H1 (cell line): ENCODE measurements at regions not wholly inside any gene's neighbourhood (a gene's known extent, or its start where the extent isn't known, plus 50 kb on each side); places are given as distances from the start of the nearest gene placed in this dataset.

Experiments used
- BRCA1 ChIP-seq: IDR thresholded peaks from 2 replicates; pipeline ENCODE4 v1.6.1; 2012; ENCODE audit warnings: low read depth, low read length, improper control_type of control experiment
- CREB1 ChIP-seq: IDR thresholded peaks from 2 replicates; pipeline ENCODE4 v1.6.1; 2012; ENCODE audit warnings: inconsistent platforms
- CTBP2 ChIP-seq: IDR thresholded peaks from 2 replicates; pipeline ENCODE4 v1.7.0; 2011; ENCODE audit warnings: borderline replicate concordance, mild to moderate bottlenecking, moderate library complexity, mixed read lengths, low read length; ENCODE audit not compliant: insufficient read depth, insufficient read length
- GTF2F1 ChIP-seq: IDR thresholded peaks from 2 replicates; pipeline ENCODE4 v1.6.1; 2012; ENCODE audit warnings: low read depth, low read length, improper control_type of control experiment, borderline replicate concordance
- HDAC2 ChIP-seq, 2 experiments: fragments of 300-600 bp in 1 of 2; sonication (generic) in 1 of 2; IDR thresholded peaks; 2 replicates each; pipeline ENCODE4 v1.6.1; 2011 to 2012; ENCODE audit warnings: low read depth in 2 of 2, low read length in 2 of 2, mild to moderate bottlenecking in 2 of 2, moderate library complexity in 2 of 2, borderline replicate concordance in 1 of 2, inconsistent platforms in 1 of 2
- HDAC6 ChIP-seq: IDR thresholded peaks from one replicate; pipeline ENCODE4 v1.7.1; 2012; ENCODE audit warnings: low read depth, mild to moderate bottlenecking, inconsistent platforms, low read length, moderate library complexity
- NANOG ChIP-seq: IDR thresholded peaks from 2 replicates; pipeline ENCODE4 v1.6.1; 2011; ENCODE audit warnings: low read length, low read depth, mild to moderate bottlenecking, inconsistent platforms; ENCODE audit not compliant: insufficient read depth, poor library complexity, severe bottlenecking
- PHF8 ChIP-seq: fragments of 200-600 bp; sonication (generic); conservative IDR thresholded peaks from 2 replicates; pipeline ENCODE4 v1.7.1; 2012; ENCODE audit warnings: low read depth, mild to moderate bottlenecking, inconsistent platforms, low read length, moderate library complexity
- RAD21 ChIP-seq, 2 experiments: IDR thresholded peaks in 1 of 2; conservative IDR thresholded peaks in 1 of 2; 2 replicates each; pipeline ENCODE4 v1.6.1; 2011; ENCODE audit warnings: low read depth in 2 of 2, low read length in 2 of 2, improper control_type of control experiment in 1 of 2, inconsistent platforms in 1 of 2, mild to moderate bottlenecking in 1 of 2, moderate library complexity in 1 of 2
- RFX5 ChIP-seq: IDR thresholded peaks from 2 replicates; pipeline ENCODE4 v1.6.1; 2011; ENCODE audit warnings: low read depth, low read length, improper control_type of control experiment, borderline replicate concordance
- SIX5 ChIP-seq: IDR thresholded peaks from 2 replicates; pipeline ENCODE4 v1.6.1; 2011; ENCODE audit warnings: mild to moderate bottlenecking, low read depth, low read length
- SP1 ChIP-seq: IDR thresholded peaks from 2 replicates; pipeline ENCODE4 v1.6.1; 2011; ENCODE audit warnings: low read depth, low read length
- TBP ChIP-seq: IDR thresholded peaks from 2 replicates; pipeline ENCODE4 v1.6.1; 2011; ENCODE audit warnings: low read depth, low read length, improper control_type of control experiment
- YY1 ChIP-seq: IDR thresholded peaks from 2 replicates; pipeline ENCODE4 v1.6.1; 2011; ENCODE audit warnings: low read depth, mild to moderate bottlenecking, low read length
- TF ChIP-seq, protein P1 (sequence below): IDR thresholded peaks from 2 replicates; pipeline ENCODE4 v1.6.1; 2012; ENCODE audit warnings: inconsistent platforms

DNA sequence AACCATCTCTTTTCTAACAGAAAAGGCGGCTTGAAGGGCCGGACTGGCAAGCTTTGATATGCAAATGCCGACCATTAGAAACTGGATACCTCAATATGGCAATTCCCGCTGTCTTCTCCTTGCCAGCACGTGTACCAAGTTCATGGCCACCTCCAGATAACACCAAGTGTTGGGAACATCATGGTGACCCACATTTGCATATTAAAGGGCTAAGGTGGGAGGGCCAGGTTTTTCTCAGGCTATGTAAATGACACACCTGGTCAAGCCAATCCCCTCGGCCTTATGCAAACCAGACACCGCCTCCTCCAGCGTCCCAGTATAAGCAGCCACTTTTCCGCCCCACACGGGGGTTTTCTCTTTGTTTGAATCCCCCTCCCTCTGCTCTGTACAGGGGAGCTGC is 110.7 kb downstream of the DACT2 start (continued):
- no peak for TF ChIP-seq CREB1
- no peak for TF ChIP-seq GTF2F1
- no peak for TF ChIP-seq BRCA1
- peak; percentile 80 for TF ChIP-seq NANOG
- TF ChIP-seq CTBP2, result no peak
- TF ChIP-seq HDAC6, result no peak
- 0 out of 2 replicates have a peak, but pooled peaks have one; percentile 16 for TF ChIP-seq SIX5
- TF ChIP-seq RAD21 (IDR thresholded peaks at IDR 0.05 in 1 of 2, conservative IDR thresholded peaks at IDR 0.05 in 1 of 2; ENCODE audit: low read depth in 2 of 2, low read length in 2 of 2), result no peak
- no peak for TF ChIP-seq PHF8
- TF ChIP-seq HDAC2 (IDR thresholded peaks at IDR 0.05; ENCODE audit: borderline replicate concordance in 1 of 2, low read depth in 2 of 2, low read length in 2 of 2), result peak in 1 of 2 experiments; percentile 37; a peak in 1 of 4 replicates
- TF ChIP-seq YY1, result peak; percentile 58; the same call in 1 of the 2 replicates
- peak; percentile 58; the same call in 1 of the 2 replicates for TF ChIP-seq SP1
- no peak for TF ChIP-seq RFX5
- no peak for TF ChIP-seq TBP
- TF ChIP-seq, protein P1, sequence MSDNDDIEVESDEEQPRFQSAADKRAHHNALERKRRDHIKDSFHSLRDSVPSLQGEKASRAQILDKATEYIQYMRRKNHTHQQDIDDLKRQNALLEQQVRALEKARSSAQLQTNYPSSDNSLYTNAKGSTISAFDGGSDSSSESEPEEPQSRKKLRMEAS, result peak; percentile 93
